ENCODE measurements at regions not wholly inside any gene's neighbourhood (a gene's known extent, or its start where the extent isn't known, plus 50 kb on each side); places are given as distances from the start of the nearest gene placed in this dataset.

DNA sequence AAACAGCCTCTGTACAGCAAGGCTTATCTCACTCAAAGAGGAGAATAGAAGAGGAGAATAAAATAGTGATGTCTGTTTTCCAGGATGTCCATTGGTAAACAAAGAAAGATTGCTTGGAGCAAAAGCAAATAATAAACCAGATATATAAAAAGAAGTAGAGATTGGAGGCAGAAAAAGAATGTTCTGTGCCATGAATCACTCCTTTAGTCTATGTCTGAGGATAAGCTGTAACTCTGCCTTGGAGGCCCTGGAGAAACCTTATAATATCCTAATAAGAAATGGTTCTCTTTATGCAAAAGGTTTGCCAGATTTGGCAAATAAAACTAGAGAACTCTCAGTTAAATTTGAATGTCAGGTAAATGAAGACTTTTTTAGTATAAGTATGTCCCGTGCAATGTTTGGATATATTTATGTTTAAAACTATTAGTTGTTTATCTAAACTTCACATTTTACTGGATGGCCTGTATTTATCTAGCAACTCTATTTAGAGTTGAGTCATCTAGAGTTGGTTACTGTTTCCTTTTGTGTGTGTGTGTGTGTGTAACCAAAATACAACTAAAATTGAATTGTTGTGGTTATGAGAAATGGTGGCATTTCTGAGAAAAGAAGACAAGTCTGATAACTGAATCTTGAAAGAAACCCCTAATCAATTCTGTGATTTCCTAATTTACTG, 510.3 kb upstream of the SETBP1 start:
- no peaks in the 10 kb centered on the region for H3K36me3 ChIP-seq
- no peaks in the 10 kb centered on the region for H3K4me1 ChIP-seq
- H3K27me3 ChIP-seq = no peaks in the 10 kb centered on the region
- no peaks in the 10 kb centered on the region for H3K9me3 ChIP-seq
- TF ChIP-seq, protein P1, sequence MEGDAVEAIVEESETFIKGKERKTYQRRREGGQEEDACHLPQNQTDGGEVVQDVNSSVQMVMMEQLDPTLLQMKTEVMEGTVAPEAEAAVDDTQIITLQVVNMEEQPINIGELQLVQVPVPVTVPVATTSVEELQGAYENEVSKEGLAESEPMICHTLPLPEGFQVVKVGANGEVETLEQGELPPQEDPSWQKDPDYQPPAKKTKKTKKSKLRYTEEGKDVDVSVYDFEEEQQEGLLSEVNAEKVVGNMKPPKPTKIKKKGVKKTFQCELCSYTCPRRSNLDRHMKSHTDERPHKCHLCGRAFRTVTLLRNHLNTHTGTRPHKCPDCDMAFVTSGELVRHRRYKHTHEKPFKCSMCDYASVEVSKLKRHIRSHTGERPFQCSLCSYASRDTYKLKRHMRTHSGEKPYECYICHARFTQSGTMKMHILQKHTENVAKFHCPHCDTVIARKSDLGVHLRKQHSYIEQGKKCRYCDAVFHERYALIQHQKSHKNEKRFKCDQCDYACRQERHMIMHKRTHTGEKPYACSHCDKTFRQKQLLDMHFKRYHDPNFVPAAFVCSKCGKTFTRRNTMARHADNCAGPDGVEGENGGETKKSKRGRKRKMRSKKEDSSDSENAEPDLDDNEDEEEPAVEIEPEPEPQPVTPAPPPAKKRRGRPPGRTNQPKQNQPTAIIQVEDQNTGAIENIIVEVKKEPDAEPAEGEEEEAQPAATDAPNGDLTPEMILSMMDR (IDR thresholded peaks at IDR 0.05) = no peak
- intact Hi-C loops (cut with DNase I) = no loop called here
- DNase-seq (no peak), ATAC-seq (no peak)
- H3K27ac ChIP-seq = no peak overlapping the region
- H3K4me3 ChIP-seq = no peak overlapping the region

DNA sequence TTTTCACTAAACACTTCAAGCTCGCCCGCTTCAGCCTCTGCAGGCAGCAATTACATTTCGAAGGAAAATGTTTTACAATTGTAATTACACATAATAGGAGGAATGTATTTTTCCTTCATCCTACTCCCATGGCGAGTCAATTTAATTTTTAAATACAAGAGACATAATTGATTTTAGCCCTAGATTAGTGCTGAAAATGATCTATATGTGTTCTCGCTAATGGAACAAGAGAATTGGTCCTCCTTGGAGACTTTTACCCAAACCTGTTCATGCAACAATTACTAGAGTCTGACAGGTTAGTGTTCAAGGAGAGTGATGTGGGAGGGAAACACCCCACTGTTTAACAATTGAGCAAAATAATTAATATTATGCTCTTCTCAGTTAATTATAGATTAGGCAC, 509.4 kb upstream of the SETBP1 start:
- intact Hi-C loops (cut with DNase I) = no loop called here
- Histone ChIP-seq H3K4me1 (no peaks in the 10 kb centered on the region), H3K9me3 (no peaks in the 10 kb centered on the region), H3K36me3 (no peaks in the 10 kb centered on the region), H3K27ac (no peak overlapping the region), H3K4me3 (no peak overlapping the region), H3K27me3 (no peaks in the 10 kb centered on the region)
- no peak for ATAC-seq
- TF ChIP-seq, protein P1 (IDR thresholded peaks at IDR 0.05) = no peak
- DNase-seq = no peak

DNA sequence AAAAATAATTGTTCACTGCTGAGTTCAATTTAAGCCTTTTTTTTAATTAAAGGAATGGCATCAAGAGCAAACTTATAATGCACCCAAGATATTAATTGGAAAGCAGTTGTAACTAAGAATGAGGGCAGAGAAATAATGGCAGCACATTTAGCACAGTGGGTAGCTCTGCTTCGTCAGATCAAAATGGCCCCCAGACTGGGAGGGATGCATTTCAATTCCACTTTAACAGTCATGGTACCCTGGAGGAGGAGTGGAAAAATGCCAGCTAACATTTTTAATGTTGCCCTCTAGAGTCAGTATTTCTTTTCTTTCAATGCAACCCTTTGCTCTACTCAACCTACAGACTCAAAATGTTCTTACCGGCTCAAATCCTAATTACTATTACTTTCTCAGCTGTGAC, 504.8 kb upstream of the SETBP1 start:
- ATAC-seq (no peak), DNase-seq (no peak)
- intact Hi-C loops (cut with DNase I) = no loop called here
- TF ChIP-seq, protein P1 (IDR thresholded peaks at IDR 0.05) = no peak
- Histone ChIP-seq H3K36me3 (no peaks in the 10 kb centered on the region), H3K27ac (no peak overlapping the region), H3K4me3 (no peak overlapping the region), H3K9me3 (no peaks in the 10 kb centered on the region), H3K27me3 (no peaks in the 10 kb centered on the region), H3K4me1 (no peaks in the 10 kb centered on the region)

DNA sequence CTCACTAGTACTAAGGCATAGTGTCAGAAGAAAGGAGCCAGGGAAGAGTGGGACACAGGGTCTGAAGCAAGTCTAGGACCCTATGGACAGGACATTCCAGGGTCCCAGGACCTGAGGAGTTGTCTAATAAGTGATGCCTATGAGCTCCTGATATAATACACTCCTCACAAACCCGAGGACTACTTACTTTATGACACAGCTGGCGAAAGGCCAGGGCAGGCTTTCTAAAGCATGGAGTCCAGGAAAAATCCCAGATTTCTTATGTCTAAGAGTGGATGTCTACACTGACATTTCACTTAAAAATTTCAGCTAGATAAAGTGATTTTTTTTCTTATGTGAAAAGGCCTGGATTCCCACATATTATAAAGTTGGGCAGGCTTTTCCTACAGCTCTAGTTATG, 502.2 kb upstream of the SETBP1 start:
- intact Hi-C loops (cut with DNase I) = no loop called here
- Histone ChIP-seq H3K36me3 (no peaks in the 10 kb centered on the region), H3K4me3 (no peak overlapping the region), H3K27me3 (no peaks in the 10 kb centered on the region), H3K4me1 (no peaks in the 10 kb centered on the region), H3K27ac (no peak overlapping the region), H3K9me3 (no peaks in the 10 kb centered on the region)
- TF ChIP-seq, protein P1 (IDR thresholded peaks at IDR 0.05) = no peak
- no peak for DNase-seq
- ATAC-seq = peak; percentile 25

DNA sequence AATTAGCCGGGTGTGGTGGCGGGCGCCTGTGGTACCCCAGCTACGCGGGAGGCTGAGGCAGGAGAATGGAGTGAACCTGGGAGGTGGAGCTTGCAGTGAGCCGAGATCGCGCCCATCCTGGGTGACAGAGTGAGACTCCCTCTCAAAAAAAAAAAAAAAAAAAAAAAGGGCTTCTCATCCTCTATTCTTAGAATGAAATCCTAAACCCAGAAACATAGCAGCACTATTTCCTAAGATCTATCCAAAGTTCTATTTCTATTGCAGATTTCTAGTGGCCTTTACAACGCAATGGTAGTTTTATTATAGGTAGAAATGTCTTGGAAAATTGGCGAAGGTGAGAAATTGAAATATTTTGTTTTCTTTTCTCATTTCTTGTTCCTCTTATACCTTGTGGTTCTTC, 501.0 kb upstream of the SETBP1 start:
- TF ChIP-seq, protein P1 (IDR thresholded peaks at IDR 0.05) = no peak

DNA sequence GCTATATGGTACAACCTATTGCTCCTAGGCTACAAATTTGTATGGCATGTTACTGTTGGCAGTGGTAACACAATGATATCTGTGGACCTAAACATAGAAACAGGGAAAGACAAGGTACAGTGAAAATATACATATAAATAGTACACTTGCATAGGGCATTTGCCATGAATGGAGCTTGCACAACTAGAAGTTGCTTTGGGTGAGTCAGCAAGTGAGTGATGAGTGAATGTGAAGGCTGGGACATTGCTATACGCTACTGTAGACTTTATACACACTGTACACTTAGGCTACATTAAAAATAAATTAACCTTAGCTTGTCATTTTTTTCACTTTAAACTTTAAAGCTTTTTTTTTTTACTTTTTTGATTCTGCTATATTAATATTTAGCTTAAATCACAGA, 500.0 kb upstream of the SETBP1 start:
- H3K27me3 ChIP-seq = no peaks in the 10 kb centered on the region
- no peak overlapping the region for H3K4me3 ChIP-seq
- intact Hi-C loops (cut with DNase I) = no loop called here
- no peaks in the 10 kb centered on the region for H3K9me3 ChIP-seq
- no peak overlapping the region for H3K27ac ChIP-seq
- no peaks in the 10 kb centered on the region for H3K4me1 ChIP-seq
- TF ChIP-seq, protein P1 (IDR thresholded peaks at IDR 0.05) = no peak
- H3K36me3 ChIP-seq = no peaks in the 10 kb centered on the region
- DNase-seq (no peak), ATAC-seq (no peak)

More for the DNA sequence above, 501.0 kb upstream of the SETBP1 start:
- H3K36me3 ChIP-seq = no peaks in the 10 kb centered on the region
- H3K27ac ChIP-seq = no peak overlapping the region
- no peaks in the 10 kb centered on the region for H3K27me3 ChIP-seq
- H3K4me3 ChIP-seq = no peak overlapping the region
- H3K4me1 ChIP-seq = no peaks in the 10 kb centered on the region
- intact Hi-C loops (cut with DNase I) = no loop called here
- no peaks in the 10 kb centered on the region for H3K9me3 ChIP-seq
- ATAC-seq = no peak
- DNase-seq = no peak

All from upper lobe of right lung (tissue), 1 donor.